Astrocyte (in vitro differentiated cells and primary cell): ENCODE measurements at regions not wholly inside any gene's neighbourhood (a gene's known extent, or its start where the extent isn't known, plus 50 kb on each side); places are given as distances from the start of the nearest gene placed in this dataset.

Experiments
- DNase-seq: peaks from one replicate; pipeline ENCODE4 v3.0.0-alpha.2; 2010; ENCODE audit warnings: low read depth
- FAIRE-seq: peaks from 2 replicates; lab custom pipeline; 2011; peaks lifted over from hg19 to GRCh38; lab: Jason Lieb, UNC
- H2AFZ ChIP-seq: 2 replicates; pipeline ENCODE4 v1.6.0; 2012; ENCODE audit warnings: low read depth, low read length, inconsistent platforms
- H3K27ac ChIP-seq: 2 replicates; pipeline ENCODE4 v1.5.1; 2011; ENCODE audit warnings: low read depth, low read length, inconsistent platforms
- H3K27me3 ChIP-seq: 2 replicates; pipeline ENCODE4 v1.6.0; 2011; ENCODE audit warnings: low read length, inconsistent platforms; ENCODE audit not compliant: insufficient read depth
- H3K36me3 ChIP-seq: 2 replicates; pipeline ENCODE4 v1.5.1; 2011; ENCODE audit warnings: low read length, inconsistent platforms; ENCODE audit not compliant: insufficient read depth
- H3K4me1 ChIP-seq: 2 replicates; pipeline ENCODE4 v1.5.1; 2011; ENCODE audit warnings: low read length, inconsistent platforms; ENCODE audit not compliant: insufficient read depth
- H3K4me2 ChIP-seq: 2 replicates; pipeline ENCODE4 v1.6.0; 2012; ENCODE audit warnings: low read length, inconsistent platforms
- H3K4me3 ChIP-seq: 2 replicates; pipeline ENCODE4 v1.5.1; 2011; ENCODE audit warnings: low read depth, mild to moderate bottlenecking, low read length, inconsistent platforms; ENCODE audit not compliant: insufficient read depth
- H3K79me2 ChIP-seq: 2 replicates; pipeline ENCODE4 v1.6.0; 2012; ENCODE audit warnings: mild to moderate bottlenecking, low read length, inconsistent platforms; ENCODE audit not compliant: insufficient read depth
- H3K9ac ChIP-seq: 2 replicates; pipeline ENCODE4 v1.6.0; 2012; ENCODE audit warnings: mild to moderate bottlenecking, low read length, inconsistent platforms
- H3K9me3 ChIP-seq: 2 replicates; pipeline ENCODE4 v1.5.1; 2012; ENCODE audit warnings: low read depth, mild to moderate bottlenecking, low read length, inconsistent platforms; ENCODE audit not compliant: insufficient read depth
- H4K20me1 ChIP-seq: 2 replicates; pipeline ENCODE4 v1.6.0; 2012; ENCODE audit warnings: low read length, inconsistent platforms; ENCODE audit not compliant: insufficient read depth
- H3K27ac Mint-ChIP-seq: one replicate; pipeline ENCODE4 v1.8.0; 2021; ENCODE audit warnings: mild to moderate bottlenecking, mixed read lengths; ENCODE audit not compliant: unreplicated experiment
- H3K27me3 Mint-ChIP-seq: one replicate; pipeline ENCODE4 v1.8.0; 2021; ENCODE audit warnings: low read depth, mixed read lengths; ENCODE audit not compliant: unreplicated experiment
- H3K36me3 Mint-ChIP-seq: one replicate; pipeline ENCODE4 v1.8.0; 2021; ENCODE audit warnings: low read depth, mixed read lengths; ENCODE audit not compliant: unreplicated experiment
- H3K4me1 Mint-ChIP-seq: one replicate; pipeline ENCODE4 v1.8.0; 2021; ENCODE audit warnings: low read depth, mixed read lengths; ENCODE audit not compliant: unreplicated experiment
- H3K4me3 Mint-ChIP-seq: one replicate; pipeline ENCODE4 v1.8.0; 2021; ENCODE audit warnings: mild to moderate bottlenecking, moderate library complexity, mixed read lengths; ENCODE audit not compliant: unreplicated experiment
- H3K9me3 Mint-ChIP-seq: one replicate; pipeline ENCODE4 v1.8.0; 2021; ENCODE audit warnings: mild to moderate bottlenecking, mixed read lengths; ENCODE audit not compliant: unreplicated experiment
- CTCF ChIP-seq: IDR thresholded peaks from 2 replicates; pipeline ENCODE4 v1.5.1; 2011; ENCODE audit warnings: low read depth, mild to moderate bottlenecking, inconsistent platforms, low read length, moderate library complexity; ENCODE audit not compliant: insufficient read depth
- EZH2 ChIP-seq: IDR thresholded peaks from 2 replicates; pipeline ENCODE4 v1.6.1; 2012; ENCODE audit warnings: mild to moderate bottlenecking, low read length, inconsistent platforms; ENCODE audit not compliant: insufficient read depth

GRCh38 chr15:81957698-81958097, 88.1 kb downstream of the MEX3B start:
- Histone ChIP-seq H3K4me2 (no peak overlapping the region), H4K20me1 (no peaks in the 10 kb centered on the region), H3K4me3 (no peak overlapping the region), H2AFZ (no peak overlapping the region), H3K36me3 (no peaks in the 10 kb centered on the region), H3K9ac (no peak overlapping the region), H3K4me1 (peaks cover 5% of the 10 kb centered on the region), H3K27me3 (no peaks in the 10 kb centered on the region), H3K79me2 (no peaks in the 10 kb centered on the region), H3K27ac (no peak overlapping the region), H3K9me3 (no peaks in the 10 kb centered on the region)
- Mint-ChIP-seq H3K27me3 (no peaks in the 10 kb centered on the region), H3K4me1 (peaks cover 6% of the 10 kb centered on the region), H3K4me3 (no peak overlapping the region), H3K27ac (no peak overlapping the region), H3K36me3 (no peaks in the 10 kb centered on the region), H3K9me3 (no peaks in the 10 kb centered on the region)
- FAIRE-seq = no peak
- TF ChIP-seq EZH2 (no peak), CTCF (no peak)
- no peak for DNase-seq

DNA sequence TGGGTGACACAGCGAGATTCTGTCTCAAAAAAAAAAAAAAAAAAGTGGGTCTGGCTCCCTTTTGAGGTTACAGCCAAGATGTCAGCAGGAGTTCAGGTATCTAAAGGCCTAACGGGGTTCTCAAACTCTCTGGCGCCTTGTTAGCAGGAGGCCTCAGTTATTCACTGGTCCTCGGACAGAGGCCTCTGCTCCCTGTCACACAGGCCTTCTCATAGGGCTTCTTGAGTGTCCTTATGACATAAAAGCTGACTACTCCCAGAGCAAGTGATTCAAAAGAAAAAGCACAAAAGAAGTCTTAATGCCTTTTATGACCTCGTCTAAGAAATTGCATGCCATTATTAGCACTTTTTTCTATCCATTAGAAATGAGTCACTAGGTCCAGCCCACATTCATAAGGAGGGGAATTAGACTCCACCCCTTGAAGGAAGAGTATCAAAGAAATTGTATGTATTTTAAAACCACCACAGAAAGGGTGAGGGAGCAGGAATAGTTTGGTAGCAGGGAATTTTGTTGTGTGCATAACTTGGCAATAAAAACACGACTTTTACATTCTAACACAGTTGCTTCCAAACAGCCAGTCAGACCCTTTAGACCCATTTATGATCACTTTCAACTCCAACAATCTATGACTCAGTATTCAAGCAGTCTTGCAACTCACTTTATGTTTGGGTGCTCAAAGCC, 90.3 kb downstream of the MEX3B start:
- peak; percentile 16 for DNase-seq
- H3K9me3 Mint-ChIP-seq = no peaks in the 10 kb centered on the region
- H3K4me3 ChIP-seq = no peak overlapping the region
- H3K27me3 ChIP-seq = no peaks in the 10 kb centered on the region
- no peaks in the 10 kb centered on the region for H3K36me3 ChIP-seq
- peaks cover 12% of the 10 kb centered on the region for H3K4me1 ChIP-seq
- H3K4me3 Mint-ChIP-seq = no peak overlapping the region
- H3K9ac ChIP-seq = no peak overlapping the region
- no peaks in the 10 kb centered on the region for H3K79me2 ChIP-seq
- H4K20me1 ChIP-seq = no peaks in the 10 kb centered on the region
- H2AFZ ChIP-seq = no peak overlapping the region
- H3K4me2 ChIP-seq = no peak overlapping the region
- H3K27me3 Mint-ChIP-seq = no peaks in the 10 kb centered on the region
- FAIRE-seq = peak; percentile 70
- peak overlapping the region; percentile 13 for H3K27ac Mint-ChIP-seq
- H3K4me1 Mint-ChIP-seq = peaks cover 17% of the 10 kb centered on the region
- H3K27ac ChIP-seq = no peak overlapping the region
- H3K9me3 ChIP-seq = no peaks in the 10 kb centered on the region
- H3K36me3 Mint-ChIP-seq = no peaks in the 10 kb centered on the region
- TF ChIP-seq CTCF (no peak), EZH2 (no peak)

GRCh38 chr15:81954158-81954783, 91.5 kb downstream of the MEX3B start:
- H3K4me1 ChIP-seq = peaks cover 12% of the 10 kb centered on the region
- H3K79me2 ChIP-seq = no peaks in the 10 kb centered on the region
- no peaks in the 10 kb centered on the region for H3K27me3 ChIP-seq
- no peak overlapping the region for H3K4me3 ChIP-seq
- no peak overlapping the region for H3K9ac ChIP-seq
- no peak for TF ChIP-seq CTCF
- TF ChIP-seq EZH2 = no peak
- Mint-ChIP-seq H3K27ac (no peak overlapping the region), H3K27me3 (no peaks in the 10 kb centered on the region), H3K4me3 (no peak overlapping the region), H3K4me1 (peaks cover 18% of the 10 kb centered on the region), H3K36me3 (no peaks in the 10 kb centered on the region), H3K9me3 (no peaks in the 10 kb centered on the region)
- H2AFZ ChIP-seq = no peak overlapping the region
- no peak overlapping the region for H3K4me2 ChIP-seq
- H3K9me3 ChIP-seq = no peaks in the 10 kb centered on the region
- no peaks in the 10 kb centered on the region for H3K36me3 ChIP-seq
- DNase-seq (no peak), FAIRE-seq (no peak)
- H4K20me1 ChIP-seq = no peaks in the 10 kb centered on the region
- H3K27ac ChIP-seq = no peak overlapping the region
